ENCODE measurements at regions not wholly inside any gene's neighbourhood (a gene's known extent, or its start where the extent isn't known, plus 50 kb on each side); places are given as distances from the start of the nearest gene placed in this dataset.

DNA sequence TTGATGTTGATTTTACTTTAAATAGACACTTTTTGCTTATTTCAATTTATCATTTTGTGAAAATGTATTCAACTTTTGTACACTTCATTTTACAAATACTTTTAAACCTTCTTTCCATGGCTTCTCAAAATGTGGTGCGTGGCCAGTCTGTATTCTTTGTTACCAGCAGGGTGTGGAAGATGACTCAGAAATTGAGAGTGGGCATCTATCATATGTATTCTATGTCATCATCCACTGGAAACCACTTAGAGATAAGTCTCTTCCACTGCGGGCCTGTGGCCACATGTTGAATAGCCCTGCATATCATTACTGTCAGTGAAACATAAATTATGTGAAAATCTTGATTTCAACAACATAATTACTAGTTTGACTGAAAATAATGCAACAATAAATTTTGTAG is 52.6 kb upstream of the MC3R start:
- POLR2A ChIA-PET, result no interaction called here
- H3K36me3 ChIP-seq (ENCODE audit: control insufficient read depth in 4 of 4, insufficient read depth in 4 of 4, low read length in 3 of 4), result no peaks in the 10 kb centered on the region
- H3K4me3 ChIP-seq (ENCODE audit: control insufficient read depth in 1 of 7, extremely low read depth in 1 of 7, insufficient read depth in 4 of 7, low read depth in 2 of 7, low read length in 6 of 7), result no peak overlapping the region
- CTCF ChIA-PET, result no interaction called here
- H3K9me3 ChIP-seq (ENCODE audit: control extremely low read depth in 1 of 5, control insufficient read depth in 4 of 5, insufficient read depth in 2 of 5, low read depth in 1 of 5, low read length in 4 of 5), result peaks cover 0 to 20% (median 14%) of the 10 kb centered on the region in 5 experiments
- peak in 2 of 3 donors; percentile 13 to 47 for DNase-seq
- no peaks in the 10 kb centered on the region for H3K4me1 ChIP-seq (ENCODE audit: control extremely low read depth in 1 of 4, control insufficient read depth in 4 of 4, insufficient read depth in 4 of 4, low read length in 3 of 4)
- WGBS (ENCODE audit: insufficient coverage), result no CpG with 5 or more reads among the region's 2 CpGs
- H3K27ac ChIP-seq (ENCODE audit: insufficient read depth in 1 of 2, low read depth in 1 of 2, low read length in 2 of 2, poor library complexity in 1 of 2, severe bottlenecking in 2 of 2), result no peak overlapping the region
- H3K27me3 ChIP-seq (replicated peaks in 2 of 5; ENCODE audit: control insufficient read depth in 4 of 5, insufficient read depth in 5 of 5, low read length in 4 of 5), result peaks cover 0 to 3% (median 1%) of the 10 kb centered on the region in 5 experiments

All from common myeloid progenitor, CD34-positive (primary cell).